GM12878 (cell line): ENCODE measurements at regions not wholly inside any gene's neighbourhood (a gene's known extent, or its start where the extent isn't known, plus 50 kb on each side); places are given as distances from the start of the nearest gene placed in this dataset.

ENCODE experiments used
- ATAC-seq: fragments of 200-7000 bp; cut with Tn5 transposase; 3 replicates; pipeline ENCODE4 v1.9.1; 2020; ENCODE audit warnings: mild to moderate bottlenecking, moderate library complexity
- BruUV-seq: library from RNA; stranded (reverse); fragments of 400-500 nt; replicated peaks from 2 replicates; lab custom pipeline; 2021; lab: Mats Ljungman, UMichigan
- CTCF ChIA-PET: fragments of 300-600 bp; sonication (Branson Sonifier 250); formaldehyde crosslinking; extraction: SDS; loops from one replicate; lab custom pipeline; 2021; ENCODE audit warnings: inconsistent platforms; lab: Yijun Ruan, JAX
- POLR2A ChIA-PET: fragments of 350-600 bp; formaldehyde crosslinking; extraction: SDS; loops from one replicate; lab custom pipeline; 2021; ENCODE audit warnings: inconsistent platforms; lab: Charles Lee
- RAD21 ChIA-PET: fragments of 300-600 bp; sonication (Branson Sonifier 250); formaldehyde crosslinking; loops from one replicate; lab custom pipeline; 2023; ENCODE audit warnings: antibody characterized with exemption; ENCODE audit not compliant: unreplicated experiment; lab: Charles Lee
- SMC1A ChIA-PET: fragments of 300-600 bp; sonication (Branson Sonifier 250); formaldehyde crosslinking; loops from one replicate; lab custom pipeline; 2023; ENCODE audit not compliant: unreplicated experiment, uncharacterized antibody; lab: Charles Lee
- DNase-seq: peaks from one replicate; pipeline ENCODE4 v3.0.0-alpha.2; 2011; ENCODE audit warnings: low read depth, low spot score
- FAIRE-seq: peaks from 3 replicates; lab custom pipeline; 2011; peaks lifted over from hg19 to GRCh38; lab: Jason Lieb, UNC
- H2AFZ ChIP-seq: 2 replicates; pipeline ENCODE4 v1.6.0; 2011; ENCODE audit warnings: low read depth, low read length, control low read depth; ENCODE audit not compliant: control insufficient read depth
- H3K27ac ChIP-seq: 2 replicates; pipeline ENCODE4 v1.5.1; 2011; ENCODE audit warnings: control low read depth; ENCODE audit not compliant: control insufficient read depth, insufficient read depth
- H3K27me3 ChIP-seq, 2 experiments: replicated peaks in 1 of 2; 2 replicates each; pipeline versions ENCODE4 v1.6.0 to v1.6.1; 2011; ENCODE audit warnings: low read length in 1 of 2; ENCODE audit not compliant: control insufficient read depth in 2 of 2, insufficient read depth in 2 of 2
- H3K36me3 ChIP-seq, 2 experiments: 2 replicates each; pipeline ENCODE4 v1.5.1; 2011; ENCODE audit warnings: low read length in 1 of 2; ENCODE audit not compliant: control insufficient read depth in 2 of 2, insufficient read depth in 2 of 2
- H3K4me1 ChIP-seq: 2 replicates; pipeline ENCODE4 v1.6.1; 2011; ENCODE audit warnings: mild to moderate bottlenecking, low read length, moderate library complexity, mixed read lengths; ENCODE audit not compliant: control insufficient read depth, insufficient read depth
- H3K4me2 ChIP-seq: 2 replicates; pipeline ENCODE4 v1.6.0; 2011; ENCODE audit warnings: control low read depth; ENCODE audit not compliant: control insufficient read depth, insufficient read depth
- H3K4me3 ChIP-seq: fragments of 200-600 bp; sonication (generic); 2 replicates; pipeline ENCODE4 v1.5.1; 2016
- H3K79me2 ChIP-seq: 2 replicates; pipeline ENCODE4 v1.6.0; 2011; ENCODE audit warnings: low read length; ENCODE audit not compliant: control insufficient read depth, insufficient read depth
- H3K9ac ChIP-seq: 2 replicates; pipeline ENCODE4 v1.8.0; 2011; ENCODE audit warnings: low read length, control low read depth, mixed read lengths; ENCODE audit not compliant: control insufficient read depth, insufficient read depth
- H3K9me3 ChIP-seq: replicated peaks from 3 replicates; pipeline ENCODE4 v1.5.1; 2011; ENCODE audit warnings: mild to moderate bottlenecking, low read length; ENCODE audit not compliant: control insufficient read depth, insufficient read depth
- H4K20me1 ChIP-seq: 2 replicates; pipeline ENCODE4 v1.6.0; 2011; ENCODE audit not compliant: control insufficient read depth, insufficient read depth
- CBFB ChIP-seq: IDR thresholded peaks from 2 replicates; pipeline ENCODE4 v1.6.1; 2016; ENCODE audit warnings: antibody characterized with exemption, low read depth
- ETV6 ChIP-seq, 2 experiments: fragments of 450-650 bp in 1 of 2; IDR thresholded peaks in 1 of 2; conservative IDR thresholded peaks in 1 of 2; 2 replicates each; pipeline ENCODE4 v1.6.1; 2014; ENCODE audit warnings: antibody characterized with exemption in 1 of 2, borderline replicate concordance in 1 of 2, low read depth in 1 of 2, mild to moderate bottlenecking in 1 of 2, moderate library complexity in 1 of 2
- FOXM1 ChIP-seq: IDR thresholded peaks from 2 replicates; pipeline ENCODE4 v1.6.1; 2012; ENCODE audit warnings: low read depth, mild to moderate bottlenecking, inconsistent platforms, low read length, moderate library complexity
- HCFC1 ChIP-seq: fragments of 150-350 bp; IDR thresholded peaks from 2 replicates; pipeline ENCODE4 v1.6.1; 2014; ENCODE audit warnings: low read length
- IKZF2 ChIP-seq, 2 experiments: fragments of 450-650 bp; IDR thresholded peaks; 2 replicates each; pipeline ENCODE4 v1.6.1; 2017; ENCODE audit warnings: mild to moderate bottlenecking in 2 of 2, moderate library complexity in 2 of 2
- NR2C2 ChIP-seq: IDR thresholded peaks from 2 replicates; pipeline ENCODE4 v1.6.1; 2011; ENCODE audit warnings: borderline replicate concordance, low read depth; ENCODE audit not compliant: control insufficient read depth, insufficient read length
- PAX5 ChIP-seq: IDR thresholded peaks from 2 replicates; pipeline ENCODE4 v1.6.1; 2011; ENCODE audit warnings: low read depth, low read length, borderline replicate concordance
- RCOR1 ChIP-seq: conservative IDR thresholded peaks from 2 replicates; pipeline ENCODE4 v1.6.1; 2012; ENCODE audit warnings: low read depth, low read length, improper control_type of control experiment
- SIN3A ChIP-seq: IDR thresholded peaks from 2 replicates; pipeline ENCODE4 v1.6.1; 2012; ENCODE audit warnings: low read depth, low read length, improper control_type of control experiment
- SMAD1 ChIP-seq: fragments of 450-650 bp; IDR thresholded peaks from 2 replicates; pipeline ENCODE4 v1.6.1; 2018; ENCODE audit warnings: mild to moderate bottlenecking, low read depth; ENCODE audit not compliant: partially characterized antibody
- STAT1 ChIP-seq: fragments of 450-650 bp; conservative IDR thresholded peaks from 2 replicates; pipeline ENCODE4 v1.6.1; 2014; ENCODE audit warnings: antibody characterized with exemption, mild to moderate bottlenecking
- SUPT20H ChIP-seq: IDR thresholded peaks from 2 replicates; pipeline ENCODE4 v1.6.1; 2011; ENCODE audit warnings: low read depth, mild to moderate bottlenecking, low read length, moderate library complexity, borderline replicate concordance; ENCODE audit not compliant: control insufficient read depth
- TBL1XR1 ChIP-seq: IDR thresholded peaks from 2 replicates; pipeline ENCODE4 v1.6.1; 2012; ENCODE audit warnings: low read depth, low read length, improper control_type of control experiment
- TCF12 ChIP-seq: IDR thresholded peaks from 2 replicates; pipeline ENCODE4 v1.6.1; 2011; ENCODE audit warnings: low read depth, mild to moderate bottlenecking, low read length
- USF1 ChIP-seq: IDR thresholded peaks from 2 replicates; pipeline ENCODE4 v1.6.1; 2011; ENCODE audit warnings: borderline replicate concordance, low read depth, mild to moderate bottlenecking, moderate library complexity, mixed read lengths, low read length; ENCODE audit not compliant: insufficient read depth; ENCODE audit errors: extremely low read length
- ZZZ3 ChIP-seq: IDR thresholded peaks from 2 replicates; pipeline ENCODE4 v1.6.1; 2011; ENCODE audit warnings: low read depth; ENCODE audit not compliant: control insufficient read depth, insufficient read length
- WGBS: methylation state at CpG from one replicate; pipeline ENCODE4 v1.1.6; 2016; ENCODE audit warnings: low lambda C conversion rate; ENCODE audit not compliant: insufficient replicate concordance, insufficient coverage; ENCODE audit errors: missing lambda C conversion rate; 5-methylcytosine and 5-hydroxymethylcytosine counted together
- in situ Hi-C: fragments of 300-500 bp; cut with MboI; formaldehyde crosslinking; loops from 9 replicates; pipeline ENCODE4 v1.14.3; 2018; ENCODE audit warnings: mixed read lengths
- intact Hi-C: fragments of 100-400 bp; cut with micrococcal nuclease; formaldehyde crosslinking; loops from one replicate; pipeline ENCODE4 v1.14.2; 2022; ENCODE audit not compliant: unreplicated experiment
- TF ChIP-seq, protein P1 (sequence below): fragments of 450-650 bp; IDR thresholded peaks from 2 replicates; pipeline ENCODE4 v1.6.1; 2017; ENCODE audit warnings: mild to moderate bottlenecking
- TF ChIP-seq, protein P2 (sequence below): IDR thresholded peaks from 2 replicates; pipeline ENCODE4 v1.6.1; 2012; ENCODE audit warnings: low read length, inconsistent platforms
- TF ChIP-seq, protein P3 (sequence below): fragments of 450-650 bp; IDR thresholded peaks from 2 replicates; pipeline ENCODE4 v1.6.1; 2018; ENCODE audit warnings: mild to moderate bottlenecking, low read depth, moderate library complexity; ENCODE audit not compliant: partially characterized antibody

DNA sequence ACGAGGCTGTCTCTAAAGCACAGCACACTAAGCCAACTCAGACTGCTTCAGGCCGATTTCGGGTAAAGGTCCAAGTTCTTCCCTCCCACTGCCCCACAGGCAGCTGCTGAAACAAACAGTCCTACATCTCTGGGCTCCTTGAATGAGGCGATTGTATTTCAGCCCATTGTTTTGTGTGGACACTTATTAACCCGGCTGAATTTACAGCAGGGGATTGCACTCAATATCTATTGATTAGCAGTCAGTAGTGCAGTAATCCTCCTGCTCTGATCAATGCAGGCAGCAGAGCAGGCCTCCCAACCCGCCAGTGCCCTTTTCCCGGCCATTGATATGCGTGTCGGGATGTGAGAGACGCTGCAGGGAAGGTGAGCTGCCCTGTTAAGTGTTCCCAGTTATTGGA lies 330.1 kb downstream of the CMPK2 start:
- Histone ChIP-seq H3K4me3 (no peak overlapping the region), H4K20me1 (no peaks in the 10 kb centered on the region), H3K4me2 (no peak overlapping the region), H3K9me3 (no peaks in the 10 kb centered on the region), H3K9ac (no peak overlapping the region), H2AFZ (no peak overlapping the region), H3K27ac (no peak overlapping the region), H3K36me3 (no peaks in the 10 kb centered on the region), H3K4me1 (no peaks in the 10 kb centered on the region), H3K79me2 (no peaks in the 10 kb centered on the region), H3K27me3 (peaks cover 0 to 3% of the 10 kb centered on the region in 2 experiments; a peak in 1 of 4 replicates)
- ChIA-PET RAD21 (no interaction called here), CTCF (no interaction called here), SMC1A (no interaction called here), POLR2A (no interaction called here)
- WGBS: under 1% methylated on average over 10 of the region's 10 CpGs
- DNase-seq: no peak
- FAIRE-seq: no peak
- in situ Hi-C loops (no loop called here), intact Hi-C loops (no loop called here)
- BruUV-seq: no TSS peak
- no peak for TF ChIP-seq TBL1XR1
- no peak for TF ChIP-seq SMAD1
- TF ChIP-seq FOXM1: no peak
- no peak for TF ChIP-seq IKZF2 (IDR thresholded peaks at IDR 0.05)
- no peak for TF ChIP-seq HCFC1
- TF ChIP-seq STAT1: no peak
- TF ChIP-seq NR2C2: no peak
- TF ChIP-seq ETV6 (conservative IDR thresholded peaks at IDR 0.05 in 1 of 2, IDR thresholded peaks at IDR 0.05 in 1 of 2; ENCODE audit: borderline replicate concordance in 1 of 2, low read depth in 1 of 2): no peak
- TF ChIP-seq, protein P1, sequence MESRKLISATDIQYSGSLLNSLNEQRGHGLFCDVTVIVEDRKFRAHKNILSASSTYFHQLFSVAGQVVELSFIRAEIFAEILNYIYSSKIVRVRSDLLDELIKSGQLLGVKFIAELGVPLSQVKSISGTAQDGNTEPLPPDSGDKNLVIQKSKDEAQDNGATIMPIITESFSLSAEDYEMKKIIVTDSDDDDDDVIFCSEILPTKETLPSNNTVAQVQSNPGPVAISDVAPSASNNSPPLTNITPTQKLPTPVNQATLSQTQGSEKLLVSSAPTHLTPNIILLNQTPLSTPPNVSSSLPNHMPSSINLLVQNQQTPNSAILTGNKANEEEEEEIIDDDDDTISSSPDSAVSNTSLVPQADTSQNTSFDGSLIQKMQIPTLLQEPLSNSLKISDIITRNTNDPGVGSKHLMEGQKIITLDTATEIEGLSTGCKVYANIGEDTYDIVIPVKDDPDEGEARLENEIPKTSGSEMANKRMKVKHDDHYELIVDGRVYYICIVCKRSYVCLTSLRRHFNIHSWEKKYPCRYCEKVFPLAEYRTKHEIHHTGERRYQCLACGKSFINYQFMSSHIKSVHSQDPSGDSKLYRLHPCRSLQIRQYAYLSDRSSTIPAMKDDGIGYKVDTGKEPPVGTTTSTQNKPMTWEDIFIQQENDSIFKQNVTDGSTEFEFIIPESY: no peak
- TF ChIP-seq USF1: no peak
- no peak for TF ChIP-seq CBFB
- TF ChIP-seq SIN3A: no peak
- TF ChIP-seq RCOR1: no peak
- TF ChIP-seq, protein P2, sequence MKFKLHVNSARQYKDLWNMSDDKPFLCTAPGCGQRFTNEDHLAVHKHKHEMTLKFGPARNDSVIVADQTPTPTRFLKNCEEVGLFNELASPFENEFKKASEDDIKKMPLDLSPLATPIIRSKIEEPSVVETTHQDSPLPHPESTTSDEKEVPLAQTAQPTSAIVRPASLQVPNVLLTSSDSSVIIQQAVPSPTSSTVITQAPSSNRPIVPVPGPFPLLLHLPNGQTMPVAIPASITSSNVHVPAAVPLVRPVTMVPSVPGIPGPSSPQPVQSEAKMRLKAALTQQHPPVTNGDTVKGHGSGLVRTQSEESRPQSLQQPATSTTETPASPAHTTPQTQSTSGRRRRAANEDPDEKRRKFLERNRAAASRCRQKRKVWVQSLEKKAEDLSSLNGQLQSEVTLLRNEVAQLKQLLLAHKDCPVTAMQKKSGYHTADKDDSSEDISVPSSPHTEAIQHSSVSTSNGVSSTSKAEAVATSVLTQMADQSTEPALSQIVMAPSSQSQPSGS: no peak
- TF ChIP-seq PAX5: no peak
- no peak for TF ChIP-seq SUPT20H
- no peak for TF ChIP-seq TCF12
- TF ChIP-seq, protein P3, sequence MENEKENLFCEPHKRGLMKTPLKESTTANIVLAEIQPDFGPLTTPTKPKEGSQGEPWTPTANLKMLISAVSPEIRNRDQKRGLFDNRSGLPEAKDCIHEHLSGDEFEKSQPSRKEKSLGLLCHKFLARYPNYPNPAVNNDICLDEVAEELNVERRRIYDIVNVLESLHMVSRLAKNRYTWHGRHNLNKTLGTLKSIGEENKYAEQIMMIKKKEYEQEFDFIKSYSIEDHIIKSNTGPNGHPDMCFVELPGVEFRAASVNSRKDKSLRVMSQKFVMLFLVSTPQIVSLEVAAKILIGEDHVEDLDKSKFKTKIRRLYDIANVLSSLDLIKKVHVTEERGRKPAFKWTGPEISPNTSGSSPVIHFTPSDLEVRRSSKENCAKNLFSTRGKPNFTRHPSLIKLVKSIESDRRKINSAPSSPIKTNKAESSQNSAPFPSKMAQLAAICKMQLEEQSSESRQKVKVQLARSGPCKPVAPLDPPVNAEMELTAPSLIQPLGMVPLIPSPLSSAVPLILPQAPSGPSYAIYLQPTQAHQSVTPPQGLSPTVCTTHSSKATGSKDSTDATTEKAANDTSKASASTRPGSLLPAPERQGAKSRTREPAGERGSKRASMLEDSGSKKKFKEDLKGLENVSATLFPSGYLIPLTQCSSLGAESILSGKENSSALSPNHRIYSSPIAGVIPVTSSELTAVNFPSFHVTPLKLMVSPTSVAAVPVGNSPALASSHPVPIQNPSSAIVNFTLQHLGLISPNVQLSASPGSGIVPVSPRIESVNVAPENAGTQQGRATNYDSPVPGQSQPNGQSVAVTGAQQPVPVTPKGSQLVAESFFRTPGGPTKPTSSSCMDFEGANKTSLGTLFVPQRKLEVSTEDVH: no peak
- no peak for TF ChIP-seq ZZZ3
- ATAC-seq: no peak
